OCI-LY1 (cell line): ENCODE measurements at regions not wholly inside any gene's neighbourhood (a gene's known extent, or its start where the extent isn't known, plus 50 kb on each side); places are given as distances from the start of the nearest gene placed in this dataset.

Experiments
- H2AFZ ChIP-seq: fragments of 200-600 bp; sonication (generic), shearing (Covaris generic); 2 replicates; pipeline ENCODE4 v1.6.0; 2014; ENCODE audit warnings: antibody characterized with exemption, mild to moderate bottlenecking, low read length
- H3F3A ChIP-seq: fragments of 200-600 bp; sonication (generic), shearing (Covaris generic); 2 replicates; pipeline ENCODE4 v1.6.0; 2014; ENCODE audit warnings: mild to moderate bottlenecking, antibody characterized with exemption, low read length, moderate library complexity; ENCODE audit not compliant: insufficient read depth
- H3K27ac ChIP-seq: fragments of 200-600 bp; sonication (generic); 2 replicates; pipeline ENCODE4 v1.5.1; 2014; ENCODE audit warnings: low read length, mixed run types, mild to moderate bottlenecking, low read depth; ENCODE audit not compliant: poor library complexity, severe bottlenecking
- H3K27me3 ChIP-seq: fragments of 200-600 bp; sonication (generic); 2 replicates; pipeline ENCODE4 v1.6.0; 2014; ENCODE audit warnings: antibody characterized with exemption, mild to moderate bottlenecking, low read length, moderate library complexity; ENCODE audit not compliant: insufficient read depth
- H3K36me3 ChIP-seq: fragments of 200-600 bp; sonication (generic); 2 replicates; pipeline ENCODE4 v1.6.1; 2014; ENCODE audit warnings: mild to moderate bottlenecking, antibody characterized with exemption, low read length, moderate library complexity, mixed read lengths; ENCODE audit not compliant: insufficient read depth
- H3K4me1 ChIP-seq: fragments of 200-600 bp; sonication (generic); 2 replicates; pipeline ENCODE4 v1.5.1; 2014; ENCODE audit warnings: mild to moderate bottlenecking, low read length, moderate library complexity; ENCODE audit not compliant: insufficient read depth, severe bottlenecking
- H3K4me2 ChIP-seq: fragments of 200-600 bp; sonication (generic), shearing (Covaris generic); 2 replicates; pipeline ENCODE4 v1.6.1; 2014; ENCODE audit warnings: low read length
- H3K4me3 ChIP-seq: fragments of 200-600 bp; sonication (generic); 2 replicates; pipeline ENCODE4 v1.5.1; 2014; ENCODE audit warnings: low read length, low read depth, mild to moderate bottlenecking, mixed read lengths; ENCODE audit not compliant: poor library complexity, severe bottlenecking
- H3K79me2 ChIP-seq: fragments of 200-600 bp; shearing (Covaris generic); 2 replicates; pipeline ENCODE4 v1.6.1; 2016; ENCODE audit warnings: mixed run types, low read length, mixed read lengths; ENCODE audit not compliant: insufficient read depth
- H3K9ac ChIP-seq: fragments of 200-600 bp; sonication (generic), shearing (Covaris generic); 2 replicates; pipeline ENCODE4 v1.6.1; 2014; ENCODE audit warnings: mild to moderate bottlenecking, low read length, mixed read lengths
- H3K9me2 ChIP-seq: fragments of 200-600 bp; sonication (generic), shearing (Covaris generic); 2 replicates; pipeline ENCODE4 v1.6.1; 2014; ENCODE audit warnings: low read depth, mild to moderate bottlenecking, low read length, mixed read lengths
- H3K9me3 ChIP-seq: fragments of 200-600 bp; shearing (Covaris generic); 2 replicates; pipeline ENCODE4 v1.6.1; 2014; ENCODE audit warnings: low read length, mixed read lengths
- H4K20me1 ChIP-seq: fragments of 200-600 bp; sonication (generic), shearing (Covaris generic); 2 replicates; pipeline ENCODE4 v1.6.0; 2016; ENCODE audit warnings: mild to moderate bottlenecking, low read length; ENCODE audit not compliant: insufficient read depth
- CTCF ChIP-seq: fragments of 200-600 bp; sonication (generic), shearing (Covaris generic); IDR thresholded peaks from 2 replicates; pipeline ENCODE4 v1.5.1; 2017; ENCODE audit warnings: mild to moderate bottlenecking, antibody characterized with exemption, low read length, moderate library complexity, mixed read lengths
- EZH2 ChIP-seq: fragments of 200-600 bp; sonication (generic), shearing (Covaris generic); IDR thresholded peaks from 2 replicates; pipeline ENCODE4 v1.8.0; 2017; ENCODE audit warnings: borderline replicate concordance, mixed run types, mild to moderate bottlenecking, antibody characterized with exemption, low read length, moderate library complexity, mixed read lengths

DNA sequence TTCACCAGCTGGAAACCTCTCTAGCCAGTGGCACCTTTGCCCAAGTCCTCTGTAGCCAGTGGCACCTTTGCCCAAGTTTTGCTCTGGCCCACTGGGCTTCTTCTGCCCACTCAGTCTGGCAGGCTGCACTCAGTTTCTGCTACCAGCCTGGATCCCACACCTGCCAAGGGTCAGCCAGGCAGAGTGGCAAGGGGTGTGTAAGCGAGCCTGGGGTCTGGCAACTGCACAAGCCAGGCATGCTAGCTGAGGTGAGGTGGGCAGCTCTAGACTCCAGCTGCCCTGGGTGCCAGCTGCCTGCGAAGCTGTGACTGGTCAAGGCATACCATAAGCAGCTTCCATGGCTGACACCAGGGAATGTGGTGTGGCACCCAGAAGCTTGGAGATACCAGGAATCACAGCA lies 233.1 kb upstream of the DKK2 start:
- no peak overlapping the region for H2AFZ ChIP-seq
- no peaks in the 10 kb centered on the region for H3K27me3 ChIP-seq
- H3K36me3 ChIP-seq: no peaks in the 10 kb centered on the region
- H3K4me1 ChIP-seq: no peaks in the 10 kb centered on the region
- no peaks in the 10 kb centered on the region for H3K9me3 ChIP-seq
- no peaks in the 10 kb centered on the region for H3F3A ChIP-seq
- no peaks in the 10 kb centered on the region for H4K20me1 ChIP-seq
- no peak overlapping the region for H3K9ac ChIP-seq
- no peak overlapping the region for H3K4me2 ChIP-seq
- H3K9me2 ChIP-seq: no peaks in the 10 kb centered on the region
- H3K79me2 ChIP-seq: no peaks in the 10 kb centered on the region
- H3K4me3 ChIP-seq: no peak overlapping the region
- H3K27ac ChIP-seq: no peak overlapping the region
- TF ChIP-seq EZH2: no peak
- TF ChIP-seq CTCF: no peak

DNA sequence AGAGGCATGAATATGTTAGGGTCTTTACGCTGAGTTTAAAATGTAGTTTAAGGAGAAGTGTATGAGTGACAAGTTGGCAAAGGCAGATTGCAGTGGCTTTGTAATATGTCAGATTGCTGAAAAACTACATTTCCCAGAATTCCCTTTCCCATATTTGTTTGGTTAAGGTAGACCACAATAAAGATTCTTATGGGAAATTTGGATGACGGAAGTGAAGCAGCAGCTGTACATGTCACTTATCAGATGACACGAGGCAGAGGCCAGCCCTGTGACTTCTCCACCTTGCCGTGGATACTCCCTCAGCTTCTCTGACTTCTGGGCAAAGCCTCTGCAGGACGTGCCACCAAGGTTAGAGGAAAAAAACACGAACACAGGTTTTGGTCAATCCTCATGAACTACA lies 229.7 kb upstream of the DKK2 start:
- Histone ChIP-seq H3K27ac (no peak overlapping the region), H2AFZ (no peak overlapping the region), H3K4me3 (no peak overlapping the region), H3K4me1 (no peaks in the 10 kb centered on the region), H3K4me2 (no peak overlapping the region), H3K9me2 (no peaks in the 10 kb centered on the region), H4K20me1 (no peaks in the 10 kb centered on the region), H3K36me3 (no peaks in the 10 kb centered on the region), H3F3A (no peaks in the 10 kb centered on the region), H3K27me3 (no peaks in the 10 kb centered on the region), H3K9me3 (no peaks in the 10 kb centered on the region), H3K79me2 (no peaks in the 10 kb centered on the region), H3K9ac (no peak overlapping the region)
- no peak for TF ChIP-seq CTCF
- TF ChIP-seq EZH2: no peak

GRCh38 chr4:107261241-107261874 lies 225.2 kb upstream of the DKK2 start:
- Histone ChIP-seq H3F3A (no peaks in the 10 kb centered on the region), H3K4me3 (no peak overlapping the region), H3K79me2 (no peaks in the 10 kb centered on the region), H3K4me2 (no peak overlapping the region), H3K9ac (no peak overlapping the region), H3K27ac (no peak overlapping the region), H3K36me3 (no peaks in the 10 kb centered on the region), H3K9me2 (no peaks in the 10 kb centered on the region), H4K20me1 (no peaks in the 10 kb centered on the region), H2AFZ (no peak overlapping the region), H3K9me3 (no peaks in the 10 kb centered on the region), H3K27me3 (no peaks in the 10 kb centered on the region), H3K4me1 (no peaks in the 10 kb centered on the region)
- TF ChIP-seq CTCF: no peak
- no peak for TF ChIP-seq EZH2
